Large intestine (tissue), 3 donors: ENCODE measurements at regions not wholly inside any gene's neighbourhood (a gene's known extent, or its start where the extent isn't known, plus 50 kb on each side); places are given as distances from the start of the nearest gene placed in this dataset.

Experiments used
- DNase-seq, 2 donors: peaks; one replicate each; pipeline versions ENCODE4 v3.0.0 to v3.0.0-alpha.2; 2013
- H3K27ac ChIP-seq: one replicate; pipeline ENCODE4 v1.5.1; 2013; ENCODE audit warnings: low read length
- H3K27me3 ChIP-seq: 2 replicates; pipeline ENCODE4 v1.6.1; 2013; ENCODE audit warnings: low read length; ENCODE audit not compliant: control insufficient read depth, insufficient read depth
- H3K36me3 ChIP-seq: 2 replicates; pipeline ENCODE4 v1.6.1; 2013; ENCODE audit warnings: low read length; ENCODE audit not compliant: control insufficient read depth, insufficient read depth
- H3K4me1 ChIP-seq: one replicate; pipeline ENCODE4 v1.6.1; 2013; ENCODE audit warnings: low read length; ENCODE audit not compliant: control insufficient read depth, insufficient read depth
- H3K4me3 ChIP-seq: one replicate; pipeline ENCODE4 v1.5.1; 2013; ENCODE audit warnings: low read length
- H3K9me3 ChIP-seq: one replicate; pipeline ENCODE4 v1.6.1; 2013; ENCODE audit warnings: mild to moderate bottlenecking, low read depth, low read length, moderate library complexity; ENCODE audit not compliant: control insufficient read depth
- WGBS: methylation state at CpG from one replicate; pipeline ENCODE4 v1.1.5; 2013; ENCODE audit warnings: low lambda C conversion rate; ENCODE audit not compliant: insufficient coverage; 5-methylcytosine and 5-hydroxymethylcytosine counted together

DNA sequence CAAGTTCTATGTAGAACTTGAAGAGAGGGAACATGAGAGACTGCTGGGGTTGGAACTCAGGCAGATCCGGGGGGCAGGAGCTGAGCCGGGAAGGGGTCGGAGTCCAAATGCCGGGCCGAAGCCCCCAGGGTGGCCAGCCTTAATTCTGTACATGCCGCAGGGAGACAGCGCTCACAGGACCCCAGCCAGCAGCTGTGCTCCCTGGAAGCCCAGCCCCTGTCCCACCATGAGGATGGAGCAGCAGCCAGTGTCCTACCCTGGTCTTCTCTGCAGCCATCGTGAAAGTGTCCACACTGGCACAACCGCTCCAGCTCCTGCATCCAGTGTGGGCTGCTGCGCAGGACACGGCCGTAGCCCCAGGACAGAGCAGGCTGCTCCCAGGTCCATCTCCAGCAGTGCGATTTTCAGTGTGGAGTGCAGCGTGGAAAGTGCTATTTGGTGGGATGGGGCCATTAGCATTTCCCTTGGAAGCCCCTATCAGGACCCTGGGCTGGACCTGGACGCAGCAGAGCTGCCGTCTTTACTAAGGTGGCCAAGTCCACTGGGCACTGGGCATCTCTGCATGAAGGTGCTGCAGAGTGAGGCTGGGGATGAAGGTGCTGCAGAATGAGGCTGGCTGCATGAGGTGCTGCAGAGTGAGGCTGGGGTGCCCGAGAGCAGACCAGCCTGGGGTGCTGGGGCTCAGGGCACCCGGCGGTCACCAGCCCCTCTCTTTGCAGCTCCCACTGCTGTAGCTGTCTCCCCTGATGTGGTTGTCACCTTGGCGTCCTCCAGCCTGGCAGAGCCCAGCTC, 737.4 kb downstream of the BRD1 start:
- Histone ChIP-seq H3K27ac (no peak overlapping the region), H3K4me1 (no peaks in the 10 kb centered on the region), H3K4me3 (no peak overlapping the region), H3K9me3 (no peaks in the 10 kb centered on the region), H3K27me3 (no peaks in the 10 kb centered on the region), H3K36me3 (no peaks in the 10 kb centered on the region)
- DNase-seq = no peak
- WGBS = no CpG with 5 or more reads among the region's 20 CpGs

DNA sequence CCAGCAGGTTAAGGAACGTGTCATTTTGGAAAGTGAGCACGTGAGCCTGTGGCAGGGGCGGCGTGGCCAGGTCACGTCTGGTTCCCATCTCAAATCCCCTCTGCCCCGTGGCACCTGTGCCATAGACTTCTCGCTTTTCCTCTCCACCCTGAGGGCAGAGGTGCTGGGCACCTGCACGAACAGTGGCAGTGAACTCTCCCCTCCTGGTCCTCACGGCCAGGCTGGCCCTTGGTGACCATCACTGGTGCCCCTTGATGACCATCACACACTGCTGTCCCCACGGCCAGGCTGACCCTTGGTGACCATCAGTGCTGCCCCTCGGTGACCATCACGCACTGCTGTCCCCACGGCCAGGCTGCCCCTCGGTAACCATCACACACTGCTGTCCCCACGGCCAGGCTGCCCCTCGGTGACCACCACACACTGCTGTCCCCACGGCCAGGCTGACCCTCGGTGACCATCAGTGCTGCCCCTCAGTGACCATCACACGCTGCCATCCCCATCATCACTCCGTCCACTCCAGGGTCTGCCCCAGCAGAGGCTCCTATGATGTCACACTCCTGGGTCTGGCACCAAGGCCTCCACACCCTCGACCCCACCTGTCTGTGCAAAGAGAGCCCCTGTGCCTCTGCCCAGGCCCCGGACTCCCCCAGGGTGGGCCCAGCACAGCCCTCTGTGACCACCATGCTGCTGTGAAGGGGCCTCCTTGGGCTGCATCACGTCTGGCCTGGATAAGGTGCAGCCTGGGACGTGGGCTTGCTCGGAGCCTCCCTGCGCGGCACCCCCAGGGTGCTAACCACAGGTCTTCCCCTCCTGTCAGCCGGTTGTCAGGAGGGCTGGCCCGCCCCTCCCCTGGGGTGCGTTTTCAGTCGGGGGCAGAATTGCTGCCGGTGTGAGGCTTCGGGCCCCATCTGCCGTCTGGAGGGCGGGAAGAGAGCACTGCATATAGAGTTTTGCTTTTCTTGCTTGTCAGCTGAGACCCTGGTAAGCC, 738.6 kb downstream of the BRD1 start:
- H3K36me3 ChIP-seq = no peaks in the 10 kb centered on the region
- DNase-seq = no peak
- no peaks in the 10 kb centered on the region for H3K27me3 ChIP-seq
- H3K4me1 ChIP-seq = no peaks in the 10 kb centered on the region
- H3K27ac ChIP-seq = no peak overlapping the region
- H3K4me3 ChIP-seq = no peak overlapping the region
- no CpG with 5 or more reads among the region's 35 CpGs for WGBS
- no peaks in the 10 kb centered on the region for H3K9me3 ChIP-seq

DNA sequence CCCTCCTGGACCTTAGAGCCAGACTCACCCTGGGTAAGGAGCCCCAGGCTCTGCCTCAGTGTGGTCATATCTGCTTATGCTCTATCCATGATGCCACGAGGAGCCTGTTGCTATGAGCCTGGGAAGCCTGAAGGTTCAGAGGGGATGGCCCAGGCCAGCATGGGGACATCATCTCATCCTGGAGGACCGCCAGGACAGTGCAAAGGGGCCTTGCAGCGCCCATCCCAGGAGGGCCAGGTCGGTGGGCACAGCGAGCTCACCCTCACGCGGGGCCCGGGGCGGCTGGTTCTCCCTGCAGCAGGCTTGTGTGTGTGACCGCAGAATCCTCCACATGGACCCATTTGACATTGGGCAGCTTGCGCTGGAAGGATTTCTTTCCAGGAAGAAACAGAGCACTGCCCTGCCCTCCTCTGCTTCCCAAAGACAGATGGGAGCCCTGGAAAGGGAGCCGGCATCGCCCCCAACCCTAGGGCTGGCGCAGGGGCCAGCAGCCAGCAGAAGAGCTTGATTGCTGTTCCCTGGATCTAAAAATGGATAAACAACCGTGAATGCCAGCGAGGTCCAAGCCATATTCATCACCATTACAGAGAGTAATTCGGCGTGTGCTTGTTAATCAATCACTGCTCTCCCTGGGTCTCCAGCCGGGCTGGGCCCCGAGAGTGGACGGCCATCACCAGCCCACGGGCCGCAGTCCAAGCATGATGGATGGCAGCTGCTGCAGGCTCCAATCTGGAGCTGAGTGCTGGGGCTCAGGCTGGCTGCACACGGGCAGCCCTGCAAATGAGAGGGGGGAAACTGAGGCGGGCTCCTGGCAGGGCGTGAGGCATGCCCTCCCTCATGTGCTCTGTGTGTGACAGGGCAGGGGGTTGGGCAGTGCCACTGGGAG, 739.7 kb downstream of the BRD1 start:
- no peak overlapping the region for H3K4me3 ChIP-seq
- H3K4me1 ChIP-seq = no peaks in the 10 kb centered on the region
- no peaks in the 10 kb centered on the region for H3K36me3 ChIP-seq
- no peak overlapping the region for H3K27ac ChIP-seq
- no peak for DNase-seq
- no peaks in the 10 kb centered on the region for H3K9me3 ChIP-seq
- no CpG with 5 or more reads among the region's 26 CpGs for whole genome bisulfite sequencing
- no peaks in the 10 kb centered on the region for H3K27me3 ChIP-seq

DNA sequence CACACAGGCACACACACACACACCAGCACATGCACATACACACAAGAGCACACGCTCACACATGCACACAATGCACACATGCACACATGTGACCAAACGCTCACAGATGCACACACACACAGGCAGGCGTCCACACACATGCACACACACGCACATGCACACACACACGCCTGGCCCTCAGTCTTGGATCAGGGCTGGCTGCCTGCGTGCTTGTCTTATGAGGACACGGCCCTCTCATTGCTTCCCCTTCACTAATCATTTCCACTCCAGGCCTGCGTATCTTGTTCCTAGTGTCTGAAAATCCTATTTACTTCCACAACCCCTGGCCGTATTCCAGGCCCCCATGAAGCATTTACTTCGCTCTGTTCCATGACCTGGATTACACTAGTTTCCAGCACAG, 740.5 kb downstream of the BRD1 start:
- no peak overlapping the region for H3K4me3 ChIP-seq
- WGBS = 20% methylated on average over 1 of the region's 10 CpGs
- H3K27me3 ChIP-seq = no peaks in the 10 kb centered on the region
- no peaks in the 10 kb centered on the region for H3K4me1 ChIP-seq
- H3K27ac ChIP-seq = no peak overlapping the region
- no peaks in the 10 kb centered on the region for H3K36me3 ChIP-seq
- no peaks in the 10 kb centered on the region for H3K9me3 ChIP-seq
- peak; percentile 19 to 46 for DNase-seq

DNA sequence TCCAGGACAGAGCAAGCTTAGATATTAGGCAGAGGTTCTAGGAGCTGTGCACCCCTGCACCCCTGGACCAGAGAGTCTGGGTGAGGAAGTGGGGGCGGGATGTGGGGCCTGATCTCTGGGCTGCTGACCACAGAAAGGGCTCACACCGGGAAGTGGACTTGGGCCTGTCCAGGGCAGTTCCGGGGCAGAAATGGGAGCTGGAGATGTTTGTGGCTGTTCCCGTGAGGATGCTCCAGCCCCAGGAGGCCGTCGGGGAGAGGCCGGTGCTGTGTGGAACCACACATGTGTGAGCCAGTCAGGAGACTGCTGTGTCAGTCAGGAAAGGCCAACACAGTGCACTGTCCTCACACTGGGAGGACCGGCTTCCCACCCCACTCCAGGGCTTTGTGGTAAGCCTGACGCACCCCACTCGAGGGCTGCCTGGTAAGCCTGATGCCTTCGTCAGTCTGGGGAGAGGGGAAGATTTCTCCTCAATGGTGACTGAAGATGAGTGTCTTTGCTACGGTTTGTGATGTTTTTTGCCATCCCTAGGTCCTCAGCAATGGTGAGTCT, 741.0 kb downstream of the BRD1 start:
- no peaks in the 10 kb centered on the region for H3K27me3 ChIP-seq

DNA sequence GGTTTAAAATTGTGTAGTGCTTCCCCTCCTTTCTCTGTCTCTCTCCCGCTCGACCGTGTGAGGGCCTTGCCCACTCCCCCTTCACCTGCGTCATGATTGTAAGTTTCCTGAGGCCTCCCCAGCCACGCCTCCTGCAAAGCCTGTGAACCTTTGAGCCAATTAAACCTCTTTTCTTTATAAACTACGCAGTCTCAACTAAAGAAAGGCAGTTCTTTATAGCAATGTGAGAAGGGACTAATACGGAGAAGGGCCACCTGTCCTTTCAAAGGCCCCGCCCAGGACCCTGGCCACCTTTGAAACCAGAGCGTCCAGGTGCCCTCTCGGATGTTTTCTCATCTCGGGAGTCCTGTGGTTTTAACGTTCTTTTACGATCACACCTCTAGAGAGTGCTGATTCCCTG, 741.5 kb downstream of the BRD1 start:
- WGBS = no CpG with 5 or more reads among the region's 13 CpGs
- DNase-seq = no peak
- H3K27me3 ChIP-seq = no peaks in the 10 kb centered on the region
- H3K27ac ChIP-seq = no peak overlapping the region
- no peak overlapping the region for H3K4me3 ChIP-seq
- H3K9me3 ChIP-seq = no peaks in the 10 kb centered on the region
- no peaks in the 10 kb centered on the region for H3K4me1 ChIP-seq
- H3K36me3 ChIP-seq = no peaks in the 10 kb centered on the region

More for the DNA sequence above, 741.0 kb downstream of the BRD1 start:
- Histone ChIP-seq H3K27ac (no peak overlapping the region), H3K9me3 (no peaks in the 10 kb centered on the region), H3K4me3 (no peak overlapping the region), H3K4me1 (no peaks in the 10 kb centered on the region), H3K36me3 (no peaks in the 10 kb centered on the region)
- DNase-seq = no peak
- no CpG with 5 or more reads among the region's 12 CpGs for WGBS

DNA sequence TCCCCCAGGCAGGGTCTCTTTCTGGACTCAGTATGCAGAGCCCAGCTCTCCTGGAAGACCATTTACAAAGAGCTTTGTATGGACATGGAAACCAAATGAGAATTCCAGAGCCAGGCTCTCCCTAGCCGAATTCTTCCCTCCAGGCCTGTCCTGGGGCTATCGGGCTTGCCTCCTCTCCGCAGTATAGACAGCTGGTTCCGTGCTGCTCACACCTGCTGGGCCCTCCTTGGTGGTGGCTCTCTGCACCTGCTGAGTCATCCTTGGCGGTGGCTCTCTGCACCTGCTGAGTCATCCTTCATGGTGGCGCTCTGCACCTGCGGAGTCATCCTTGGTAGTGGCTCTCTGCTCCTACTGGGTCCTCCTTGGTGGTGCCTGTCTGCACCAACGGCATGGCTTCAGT, 743.5 kb downstream of the BRD1 start:
- Histone ChIP-seq H3K9me3 (no peaks in the 10 kb centered on the region), H3K4me1 (no peaks in the 10 kb centered on the region), H3K27ac (no peak overlapping the region), H3K4me3 (no peak overlapping the region), H3K36me3 (no peaks in the 10 kb centered on the region), H3K27me3 (no peaks in the 10 kb centered on the region)
- no CpG with 5 or more reads among the region's 8 CpGs for whole genome bisulfite sequencing
- DNase-seq = no peak

DNA sequence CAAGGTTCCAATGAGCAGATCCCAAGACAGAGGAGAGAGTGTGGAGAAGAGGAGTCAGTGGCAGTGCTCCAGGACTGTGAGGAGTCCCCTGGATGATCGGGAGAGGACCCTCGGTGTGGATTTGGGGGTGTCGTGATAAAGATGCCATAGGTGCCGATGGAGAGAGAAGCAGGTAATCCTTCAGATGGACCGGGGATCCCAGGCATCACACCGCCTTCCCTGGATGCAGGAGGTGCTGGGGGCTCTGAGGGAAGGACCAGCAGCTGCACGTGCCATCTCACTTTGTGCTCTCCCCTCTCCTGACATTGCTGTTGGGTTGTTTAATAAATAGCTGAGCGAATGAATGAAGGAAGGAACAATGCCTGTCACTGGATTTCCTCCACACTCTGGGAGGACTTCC, 744.1 kb downstream of the BRD1 start:
- DNase-seq = no peak
- Histone ChIP-seq H3K9me3 (no peaks in the 10 kb centered on the region), H3K4me3 (no peak overlapping the region), H3K27ac (no peak overlapping the region), H3K36me3 (no peaks in the 10 kb centered on the region), H3K27me3 (no peaks in the 10 kb centered on the region), H3K4me1 (no peaks in the 10 kb centered on the region)
- no CpG with 5 or more reads among the region's 8 CpGs for WGBS

DNA sequence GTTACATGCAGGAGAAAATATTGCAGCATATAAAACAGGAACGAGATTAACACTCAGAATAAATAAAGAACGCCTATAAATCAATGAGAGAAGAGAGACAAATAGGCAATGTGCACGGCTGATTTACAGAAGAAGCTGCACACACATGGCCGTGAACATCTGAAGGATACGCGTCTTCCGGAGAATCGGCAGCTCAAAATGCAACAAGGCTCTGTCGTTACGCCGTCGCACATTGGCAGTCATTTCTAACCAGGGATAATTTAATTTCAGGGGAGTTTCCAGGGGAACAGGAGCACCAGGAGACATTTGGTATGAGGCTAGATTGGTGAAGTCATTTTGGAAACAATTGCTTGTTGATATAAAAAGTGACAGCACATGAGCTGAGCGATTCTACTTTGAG, 745.2 kb downstream of the BRD1 start:
- Histone ChIP-seq H3K27ac (no peak overlapping the region), H3K9me3 (no peaks in the 10 kb centered on the region), H3K4me3 (no peak overlapping the region), H3K27me3 (no peaks in the 10 kb centered on the region), H3K4me1 (no peaks in the 10 kb centered on the region), H3K36me3 (no peaks in the 10 kb centered on the region)
- DNase-seq = no peak
- 92% methylated on average over 5 of the region's 13 CpGs for WGBS

DNA sequence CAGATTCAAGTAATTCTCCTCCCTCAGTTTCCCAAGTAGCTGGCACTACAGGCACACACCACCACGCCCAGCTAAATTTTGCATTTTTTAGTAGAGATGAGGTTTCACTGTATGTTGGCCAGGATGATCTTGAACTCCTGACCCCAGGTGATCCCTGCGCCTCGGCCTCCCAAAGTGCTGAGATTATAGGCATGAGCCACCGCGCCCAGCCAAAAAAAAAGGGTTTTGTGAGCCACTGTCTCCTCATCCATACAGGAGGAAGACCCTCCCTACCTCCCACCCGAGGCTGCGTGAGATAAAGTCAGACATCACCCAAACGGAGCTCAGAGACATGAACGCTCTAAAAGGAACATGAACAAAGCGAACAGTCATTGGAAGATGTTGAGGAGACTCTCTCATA, 745.7 kb downstream of the BRD1 start:
- WGBS = 100% methylated on average over 1 of the region's 10 CpGs

More for the DNA sequence above, 745.7 kb downstream of the BRD1 start:
- H3K27me3 ChIP-seq = no peaks in the 10 kb centered on the region
- no peaks in the 10 kb centered on the region for H3K9me3 ChIP-seq
- H3K36me3 ChIP-seq = no peaks in the 10 kb centered on the region
- H3K27ac ChIP-seq = no peak overlapping the region
- no peaks in the 10 kb centered on the region for H3K4me1 ChIP-seq
- DNase-seq = no peak
- H3K4me3 ChIP-seq = no peak overlapping the region
